PC-3 (cell line): ENCODE measurements at regions not wholly inside any gene's neighbourhood (a gene's known extent, or its start where the extent isn't known, plus 50 kb on each side); places are given as distances from the start of the nearest gene placed in this dataset.
A peak's percentile ranks its signal among the peaks of the same experiment; 100 is the strongest.

ENCODE experiments used
- ATAC-seq: fragments of 200-7000 bp; cut with Tn5 transposase; 2 replicates; pipeline ENCODE4 v1.9.1; 2020; ENCODE audit warnings: mild to moderate bottlenecking, moderate library complexity
- BruUV-seq: library from RNA; stranded (reverse); fragments of 400-500 nt; replicated peaks from 2 replicates; lab custom pipeline; 2021; lab: Mats Ljungman, UMichigan
- CTCF ChIA-PET: fragments of 300-600 bp; sonication (Branson Sonifier 250); formaldehyde crosslinking; loops from one replicate; lab custom pipeline; 2022; ENCODE audit warnings: antibody characterized with exemption; lab: Charles Lee
- POLR2A ChIA-PET: fragments of 300-600 bp; sonication (Branson Sonifier 250); formaldehyde crosslinking; loops from one replicate; lab custom pipeline; 2022; ENCODE audit warnings: antibody characterized with exemption; ENCODE audit not compliant: unreplicated experiment; lab: Charles Lee
- DNase-seq: peaks from one replicate; pipeline ENCODE4 v3.0.0-alpha.2; 2015
- H2AFZ ChIP-seq: fragments of 300-600 bp; sonication (generic); 2 replicates; pipeline ENCODE4 v1.6.0; 2016; ENCODE audit warnings: antibody characterized with exemption, low read length
- H3F3A ChIP-seq: fragments of 300-600 bp; sonication (generic); one replicate; pipeline ENCODE4 v1.6.0; 2017; ENCODE audit warnings: antibody characterized with exemption, low read length, control low read depth, mild to moderate bottlenecking; ENCODE audit not compliant: unreplicated experiment
- H3K27ac ChIP-seq: fragments of 300-600 bp; sonication (generic); 2 replicates; pipeline ENCODE4 v1.5.1; 2016; ENCODE audit warnings: mild to moderate bottlenecking, low read length
- H3K27me3 ChIP-seq: fragments of 300-600 bp; sonication (generic); 2 replicates; pipeline ENCODE4 v1.6.1; 2016; ENCODE audit warnings: low read length, mixed read lengths
- H3K36me3 ChIP-seq: fragments of 300-600 bp; sonication (generic); 2 replicates; pipeline ENCODE4 v1.6.1; 2016; ENCODE audit warnings: low read depth, mixed run types, low read length, mixed read lengths
- H3K4me1 ChIP-seq: fragments of 300-600 bp; sonication (generic); 2 replicates; pipeline ENCODE4 v1.5.1; 2016; ENCODE audit warnings: low read length; ENCODE audit not compliant: insufficient read depth
- H3K4me2 ChIP-seq: fragments of 300-600 bp; sonication (generic); 2 replicates; pipeline ENCODE4 v1.6.0; 2016; ENCODE audit warnings: low read length
- H3K4me3 ChIP-seq: fragments of 300-600 bp; sonication (generic); 2 replicates; pipeline ENCODE4 v1.5.1; 2016; ENCODE audit warnings: mild to moderate bottlenecking, low read length, mixed read lengths
- H3K79me2 ChIP-seq: fragments of 300-600 bp; sonication (generic); 2 replicates; pipeline ENCODE4 v1.6.1; 2017; ENCODE audit warnings: low read length, mixed read lengths
- H3K9ac ChIP-seq: fragments of 300-600 bp; sonication (generic); 2 replicates; pipeline ENCODE4 v1.6.0; 2016; ENCODE audit warnings: mild to moderate bottlenecking, low read length
- H3K9me2 ChIP-seq: fragments of 300-600 bp; sonication (generic); replicated peaks from 2 replicates; pipeline ENCODE4 v1.6.1; 2016; ENCODE audit warnings: mixed run types, low read length, mixed read lengths
- H3K9me3 ChIP-seq: fragments of 300-600 bp; sonication (generic); 2 replicates; pipeline ENCODE4 v1.6.1; 2016; ENCODE audit warnings: low read length, mixed read lengths
- H4K20me1 ChIP-seq: fragments of 300-600 bp; sonication (generic); 2 replicates; pipeline ENCODE4 v1.6.1; 2016; ENCODE audit warnings: low read length, mixed read lengths
- EZH2 ChIP-seq: fragments of 300-600 bp; sonication (generic); IDR thresholded peaks from one replicate; pipeline ENCODE4 v1.6.1; 2017; ENCODE audit warnings: antibody characterized with exemption, mild to moderate bottlenecking, low read length; ENCODE audit not compliant: unreplicated experiment
- EZH2phosphoT487 ChIP-seq: fragments of 300-600 bp; sonication (generic); IDR thresholded peaks from 2 replicates; pipeline ENCODE4 v1.6.1; 2018; ENCODE audit warnings: mild to moderate bottlenecking, antibody characterized with exemption, low read length, borderline replicate concordance
- intact Hi-C: fragments of 100-400 bp; cut with micrococcal nuclease; formaldehyde crosslinking; loops from 2 replicates; pipeline ENCODE4 v1.9.0; 2023
- TF ChIP-seq, protein P1 (sequence below): fragments of 300-600 bp; sonication (generic); conservative IDR thresholded peaks from 2 replicates; pipeline ENCODE4 v1.5.1; 2017; ENCODE audit warnings: antibody characterized with exemption, low read depth, mild to moderate bottlenecking, low read length

- intact Hi-C loops: loop anchor here (2.0 to 10.0 kb wide), 2 partner anchors 69 to 501 kb away; no protein-coding TSS in a partner anchor
- Histone ChIP-seq H3K9me2 (no peaks in the 10 kb centered on the region), H3F3A (peaks cover 10% of the 10 kb centered on the region), H3K79me2 (no peaks in the 10 kb centered on the region), H4K20me1 (no peaks in the 10 kb centered on the region), H3K9me3 (no peaks in the 10 kb centered on the region), H3K27me3 (no peaks in the 10 kb centered on the region), H3K4me1 (peaks cover 61% of the 10 kb centered on the region), H3K36me3 (peaks cover 3% of the 10 kb centered on the region; the same call in 1 of the 2 replicates), H3K4me3 (0 out of 2 replicates have a peak overlapping the region, but pooled peaks have one; percentile 38), H2AFZ (peak overlapping the region; percentile 37), H3K9ac (peak overlapping the region; percentile 63), H3K4me2 (peak overlapping the region; percentile 76), H3K27ac (peak overlapping the region; percentile 92)
- ChIA-PET POLR2A (no interaction called here), CTCF (no interaction called here)
- TF ChIP-seq, protein P1, sequence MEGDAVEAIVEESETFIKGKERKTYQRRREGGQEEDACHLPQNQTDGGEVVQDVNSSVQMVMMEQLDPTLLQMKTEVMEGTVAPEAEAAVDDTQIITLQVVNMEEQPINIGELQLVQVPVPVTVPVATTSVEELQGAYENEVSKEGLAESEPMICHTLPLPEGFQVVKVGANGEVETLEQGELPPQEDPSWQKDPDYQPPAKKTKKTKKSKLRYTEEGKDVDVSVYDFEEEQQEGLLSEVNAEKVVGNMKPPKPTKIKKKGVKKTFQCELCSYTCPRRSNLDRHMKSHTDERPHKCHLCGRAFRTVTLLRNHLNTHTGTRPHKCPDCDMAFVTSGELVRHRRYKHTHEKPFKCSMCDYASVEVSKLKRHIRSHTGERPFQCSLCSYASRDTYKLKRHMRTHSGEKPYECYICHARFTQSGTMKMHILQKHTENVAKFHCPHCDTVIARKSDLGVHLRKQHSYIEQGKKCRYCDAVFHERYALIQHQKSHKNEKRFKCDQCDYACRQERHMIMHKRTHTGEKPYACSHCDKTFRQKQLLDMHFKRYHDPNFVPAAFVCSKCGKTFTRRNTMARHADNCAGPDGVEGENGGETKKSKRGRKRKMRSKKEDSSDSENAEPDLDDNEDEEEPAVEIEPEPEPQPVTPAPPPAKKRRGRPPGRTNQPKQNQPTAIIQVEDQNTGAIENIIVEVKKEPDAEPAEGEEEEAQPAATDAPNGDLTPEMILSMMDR: no peak
- no peak for TF ChIP-seq EZH2phosphoT487
- no TSS peak for BruUV-seq
- no peak for ATAC-seq
- DNase-seq: peak; percentile 23
Observed at GRCh38 chr4:92235731-92236130, 68.0 kb upstream of the GRID2 start.

GRCh38 chr4:92236877-92237276 is 66.9 kb upstream of the GRID2 start:
- peak; percentile 22 for DNase-seq
- TF ChIP-seq, protein P1: no peak
- TF ChIP-seq EZH2phosphoT487 (no peak), EZH2 (no peak)
- H3F3A ChIP-seq: peaks cover 10% of the 10 kb centered on the region
- no peaks in the 10 kb centered on the region for H3K27me3 ChIP-seq
- no peaks in the 10 kb centered on the region for H3K9me2 ChIP-seq
- H4K20me1 ChIP-seq: no peaks in the 10 kb centered on the region
- BruUV-seq: no TSS peak
- no peaks in the 10 kb centered on the region for H3K9me3 ChIP-seq
- H3K36me3 ChIP-seq: peaks cover 3% of the 10 kb centered on the region; the same call in 1 of the 2 replicates
- CTCF ChIA-PET: no interaction called here
- intact Hi-C loops: loop anchor here (10.0 kb wide), 1 partner anchor 502 kb away; no protein-coding TSS in a partner anchor
- H3K4me2 ChIP-seq: no peak overlapping the region
- no peak overlapping the region for H2AFZ ChIP-seq
- no peak overlapping the region for H3K9ac ChIP-seq
- H3K79me2 ChIP-seq: no peaks in the 10 kb centered on the region
- POLR2A ChIA-PET: no interaction called here
- no peak overlapping the region for H3K4me3 ChIP-seq
- H3K27ac ChIP-seq: no peak overlapping the region
- peaks cover 53% of the 10 kb centered on the region for H3K4me1 ChIP-seq
- no peak for ATAC-seq

DNA sequence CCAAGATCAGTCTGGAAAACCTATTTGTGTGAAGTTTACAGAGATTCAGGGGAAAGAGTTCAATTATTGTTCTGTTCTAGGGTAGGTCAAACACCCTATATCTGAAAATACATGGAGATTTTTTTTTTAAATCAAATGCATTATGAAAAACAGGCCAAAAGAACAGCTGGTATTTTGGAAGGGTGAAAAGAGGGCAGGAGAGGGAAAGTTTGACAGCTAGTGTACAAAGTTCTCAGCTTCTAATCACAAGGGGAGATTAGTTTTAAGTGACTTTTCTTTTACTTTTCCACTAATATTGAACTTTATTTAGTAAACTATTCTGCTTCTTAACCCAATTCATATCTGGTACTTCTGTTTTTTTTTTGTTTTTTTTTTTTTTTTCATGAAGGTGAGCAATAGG is 66.2 kb upstream of the GRID2 start:
- no peak for TF ChIP-seq EZH2phosphoT487
- TF ChIP-seq, protein P1: no peak
- TF ChIP-seq EZH2: no peak
- Histone ChIP-seq H4K20me1 (no peaks in the 10 kb centered on the region), H3K9ac (no peak overlapping the region), H3K27ac (no peak overlapping the region), H3K27me3 (no peaks in the 10 kb centered on the region), H2AFZ (no peak overlapping the region), H3K4me1 (peaks cover 46% of the 10 kb centered on the region), H3K36me3 (peaks cover 3% of the 10 kb centered on the region; the same call in 1 of the 2 replicates), H3K4me2 (no peak overlapping the region), H3K9me3 (no peaks in the 10 kb centered on the region), H3K9me2 (no peaks in the 10 kb centered on the region), H3K79me2 (no peaks in the 10 kb centered on the region), H3F3A (peaks cover 10% of the 10 kb centered on the region), H3K4me3 (no peak overlapping the region)
- BruUV-seq: no TSS peak
- ChIA-PET CTCF (no interaction called here), POLR2A (no interaction called here)
- ATAC-seq: no peak
- intact Hi-C loops: loop anchor here (10.0 kb wide), 1 partner anchor 503 kb away; no protein-coding TSS in a partner anchor
- no peak for DNase-seq
